Brain microvascular endothelial cell (primary cell): ENCODE measurements at regions not wholly inside any gene's neighbourhood (a gene's known extent, or its start where the extent isn't known, plus 50 kb on each side); places are given as distances from the start of the nearest gene placed in this dataset.

Experiments
- DNase-seq: peaks from one replicate; pipeline ENCODE4 v3.0.0-alpha.2; 2020
- H3K27ac ChIP-seq: fragments of 250-450 bp; sonication (Bioruptor Pico); 2 replicates; pipeline ENCODE4 v1.5.1; 2020; ENCODE audit warnings: mild to moderate bottlenecking, moderate library complexity
- H3K27me3 ChIP-seq: fragments of 250-450 bp; sonication (Bioruptor Pico); replicated peaks from 2 replicates; pipeline ENCODE4 v1.5.1; 2020; ENCODE audit warnings: mild to moderate bottlenecking
- H3K36me3 ChIP-seq: fragments of 250-450 bp; sonication (Bioruptor Pico); replicated peaks from 2 replicates; pipeline ENCODE4 v1.5.1; 2020; ENCODE audit warnings: mild to moderate bottlenecking
- H3K4me3 ChIP-seq: 2 replicates; pipeline ENCODE4 v1.5.1; 2011; ENCODE audit warnings: low read depth, mild to moderate bottlenecking, control low read depth, low read length, moderate library complexity
- in situ Hi-C: cut with HindIII; loops from 2 replicates; pipeline ENCODE4 v1.10.0; 2017; ENCODE audit warnings: low sequenced_read_pairs, low pct_ligation_motif_present
- TF ChIP-seq, protein P1 (sequence below): IDR thresholded peaks from 2 replicates; pipeline ENCODE4 v1.5.1; 2011; ENCODE audit warnings: low read depth, mild to moderate bottlenecking, moderate library complexity, low read length, control low read depth, inconsistent platforms; ENCODE audit errors: missing control alignments

DNA sequence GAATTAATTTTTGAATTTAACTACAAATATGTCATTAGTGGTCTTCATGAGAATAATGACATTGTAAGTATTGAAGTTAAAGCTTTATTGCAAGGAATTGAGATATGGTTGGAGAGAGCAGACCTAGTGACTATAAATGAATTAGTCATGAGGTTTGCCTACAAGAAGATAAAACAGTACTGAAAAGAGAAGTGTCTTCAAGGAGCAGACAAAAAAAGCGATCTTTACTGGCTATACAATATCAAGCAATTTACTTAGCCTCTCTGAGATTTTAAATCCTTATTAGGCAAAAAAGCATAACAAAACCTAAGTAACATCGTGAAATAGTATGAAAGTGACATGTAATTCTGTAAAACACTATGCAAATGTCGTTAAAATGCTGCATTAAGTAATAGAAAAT lies 435.1 kb upstream of the PCDH20 start:
- no peak overlapping the region for H3K27ac ChIP-seq
- no peaks in the 10 kb centered on the region for H3K36me3 ChIP-seq
- TF ChIP-seq, protein P1, sequence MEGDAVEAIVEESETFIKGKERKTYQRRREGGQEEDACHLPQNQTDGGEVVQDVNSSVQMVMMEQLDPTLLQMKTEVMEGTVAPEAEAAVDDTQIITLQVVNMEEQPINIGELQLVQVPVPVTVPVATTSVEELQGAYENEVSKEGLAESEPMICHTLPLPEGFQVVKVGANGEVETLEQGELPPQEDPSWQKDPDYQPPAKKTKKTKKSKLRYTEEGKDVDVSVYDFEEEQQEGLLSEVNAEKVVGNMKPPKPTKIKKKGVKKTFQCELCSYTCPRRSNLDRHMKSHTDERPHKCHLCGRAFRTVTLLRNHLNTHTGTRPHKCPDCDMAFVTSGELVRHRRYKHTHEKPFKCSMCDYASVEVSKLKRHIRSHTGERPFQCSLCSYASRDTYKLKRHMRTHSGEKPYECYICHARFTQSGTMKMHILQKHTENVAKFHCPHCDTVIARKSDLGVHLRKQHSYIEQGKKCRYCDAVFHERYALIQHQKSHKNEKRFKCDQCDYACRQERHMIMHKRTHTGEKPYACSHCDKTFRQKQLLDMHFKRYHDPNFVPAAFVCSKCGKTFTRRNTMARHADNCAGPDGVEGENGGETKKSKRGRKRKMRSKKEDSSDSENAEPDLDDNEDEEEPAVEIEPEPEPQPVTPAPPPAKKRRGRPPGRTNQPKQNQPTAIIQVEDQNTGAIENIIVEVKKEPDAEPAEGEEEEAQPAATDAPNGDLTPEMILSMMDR: no peak
- DNase-seq: no peak
- in situ Hi-C loops: no loop called here
- H3K27me3 ChIP-seq: no peaks in the 10 kb centered on the region
- H3K4me3 ChIP-seq: no peak overlapping the region

DNA sequence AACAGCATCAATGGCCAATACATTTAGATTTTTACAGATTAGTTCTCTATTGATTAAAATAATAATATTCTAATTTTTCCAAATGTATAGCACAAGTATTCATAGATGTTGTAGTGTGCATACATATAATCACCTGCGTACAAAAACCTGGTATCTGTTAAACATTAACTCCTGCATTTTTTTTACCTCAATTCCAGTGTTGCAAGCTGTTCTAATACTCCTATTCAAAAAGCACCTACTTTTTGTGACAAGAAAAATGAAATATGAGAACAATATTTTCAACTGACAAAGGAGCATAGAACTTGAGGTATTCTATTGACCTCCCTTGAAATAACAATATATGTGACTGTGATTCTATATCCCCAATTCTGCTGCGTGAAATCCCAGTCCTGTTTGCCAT lies 422.9 kb upstream of the PCDH20 start:
- H3K4me3 ChIP-seq: no peak overlapping the region
- TF ChIP-seq, protein P1: no peak
- H3K27ac ChIP-seq: no peak overlapping the region
- in situ Hi-C loops: no loop called here
- no peaks in the 10 kb centered on the region for H3K36me3 ChIP-seq
- DNase-seq: no peak
- H3K27me3 ChIP-seq: no peaks in the 10 kb centered on the region

DNA sequence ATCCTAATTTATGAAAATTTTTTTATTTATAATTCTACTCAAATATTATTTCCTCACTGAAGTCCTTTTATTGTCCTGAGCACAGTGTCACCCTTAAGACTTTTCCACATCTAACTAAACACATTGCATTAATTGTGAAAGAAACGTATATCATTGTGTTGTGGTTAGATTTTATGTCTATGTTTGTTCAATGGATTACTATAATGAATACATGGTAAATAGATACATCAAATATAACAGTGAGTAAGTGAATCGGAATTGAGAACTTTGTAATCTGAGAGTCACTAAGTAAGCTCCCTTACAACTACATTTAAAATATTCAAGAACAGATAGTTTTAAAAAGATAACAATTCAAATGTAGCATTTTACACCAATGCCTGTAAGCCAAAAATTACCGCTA lies 417.6 kb upstream of the PCDH20 start:
- TF ChIP-seq, protein P1: no peak
- H3K27me3 ChIP-seq: no peaks in the 10 kb centered on the region
- no peak overlapping the region for H3K4me3 ChIP-seq
- DNase-seq: no peak
- in situ Hi-C loops: no loop called here
- H3K27ac ChIP-seq: no peak overlapping the region
- H3K36me3 ChIP-seq: no peaks in the 10 kb centered on the region

DNA sequence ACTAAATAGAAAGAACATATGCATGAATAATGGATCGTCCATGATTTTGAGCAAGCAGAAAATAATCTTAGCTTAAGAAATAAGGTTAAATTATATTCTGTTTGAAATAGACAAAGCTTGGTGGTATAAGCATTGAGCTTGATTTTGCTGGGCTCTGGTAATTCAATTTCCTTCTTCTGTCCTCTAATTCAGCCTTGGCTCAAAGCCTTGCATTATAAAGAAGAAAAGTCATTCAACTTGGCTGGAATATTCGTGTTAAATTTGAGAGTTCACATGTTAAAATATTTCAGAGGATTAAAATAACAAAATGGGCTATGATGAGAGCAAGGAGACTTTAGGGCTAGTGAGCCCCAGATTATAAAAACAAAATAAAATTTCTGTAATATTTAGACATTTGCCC lies 415.4 kb upstream of the PCDH20 start:
- Histone ChIP-seq H3K4me3 (no peak overlapping the region), H3K27ac (no peak overlapping the region), H3K36me3 (no peaks in the 10 kb centered on the region), H3K27me3 (no peaks in the 10 kb centered on the region)
- DNase-seq: no peak
- in situ Hi-C loops: no loop called here
- TF ChIP-seq, protein P1: no peak

DNA sequence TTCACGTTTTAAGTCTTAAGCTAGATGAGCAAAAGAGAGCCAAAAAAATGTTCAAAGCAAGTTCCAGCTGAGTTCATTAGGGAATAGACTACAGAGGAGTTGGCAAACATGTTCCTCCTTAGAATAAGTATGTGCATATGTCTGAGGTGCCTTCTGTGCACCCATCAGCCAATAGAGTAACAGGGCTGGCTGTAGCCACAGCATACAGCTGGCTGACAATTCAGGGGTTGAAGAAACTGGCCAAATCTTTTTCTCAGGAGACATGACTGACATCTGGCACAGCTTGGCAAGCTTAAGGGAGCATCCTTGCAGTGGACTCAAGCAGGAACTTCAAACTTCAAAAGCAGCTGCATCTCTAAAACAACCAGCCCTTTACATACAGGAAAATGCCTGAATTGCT lies 414.8 kb upstream of the PCDH20 start:
- Histone ChIP-seq H3K36me3 (no peaks in the 10 kb centered on the region), H3K27me3 (no peaks in the 10 kb centered on the region), H3K4me3 (no peak overlapping the region), H3K27ac (no peak overlapping the region)
- in situ Hi-C loops: no loop called here
- TF ChIP-seq, protein P1: no peak
- no peak for DNase-seq

DNA sequence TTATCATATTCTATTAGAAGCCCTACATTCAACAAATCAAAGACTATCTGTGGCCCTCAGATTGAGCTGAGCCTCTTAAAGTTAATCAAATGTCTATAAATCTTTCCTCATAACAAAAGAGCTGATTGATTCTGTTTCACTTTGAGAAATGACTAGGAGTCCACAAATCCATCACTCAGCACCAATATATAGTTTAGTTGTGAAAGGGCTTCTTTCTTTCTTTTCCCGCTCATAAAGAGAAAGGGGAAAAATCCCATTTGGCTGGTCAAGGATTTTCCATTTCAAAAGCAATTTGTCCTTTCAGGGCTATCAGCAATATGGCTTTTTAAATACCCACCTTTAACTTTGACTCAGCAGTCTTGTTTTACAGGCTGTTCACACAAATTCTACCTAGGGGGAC lies 408.5 kb upstream of the PCDH20 start:
- H3K27me3 ChIP-seq: no peaks in the 10 kb centered on the region
- in situ Hi-C loops: no loop called here
- H3K4me3 ChIP-seq: no peak overlapping the region
- no peaks in the 10 kb centered on the region for H3K36me3 ChIP-seq
- TF ChIP-seq, protein P1: no peak
- no peak overlapping the region for H3K27ac ChIP-seq
- DNase-seq: no peak
